HCT116 (cell line): ENCODE measurements at regions not wholly inside any gene's neighbourhood (a gene's known extent, or its start where the extent isn't known, plus 50 kb on each side); places are given as distances from the start of the nearest gene placed in this dataset.

Experiments
- CEBPB ChIP-seq: IDR thresholded peaks from 2 replicates; pipeline ENCODE4 v1.6.1; 2012; ENCODE audit warnings: low read depth
- CTCF ChIP-seq, 3 experiments: fragments of 200-600 bp in 1 of 3; sonication (generic) in 1 of 3; IDR thresholded peaks in 2 of 3; conservative IDR thresholded peaks in 1 of 3; 2 replicates each; pipeline ENCODE4 v1.5.1; 2012 to 2017; ENCODE audit warnings: low read depth in 2 of 3, low read length in 2 of 3, antibody characterized with exemption in 1 of 3, borderline replicate concordance in 1 of 3, control low read depth in 1 of 3, mild to moderate bottlenecking in 1 of 3, mixed read lengths in 1 of 3, mixed run types in 1 of 3, moderate library complexity in 1 of 3; ENCODE audit not compliant: insufficient read depth in 1 of 3
- EGR1 ChIP-seq: IDR thresholded peaks from 2 replicates; pipeline ENCODE4 v1.6.1; 2012; ENCODE audit warnings: low read depth
- EZH2 ChIP-seq: fragments of 200-600 bp; sonication (generic); IDR thresholded peaks from 2 replicates; pipeline ENCODE4 v1.6.1; 2017; ENCODE audit warnings: antibody characterized with exemption, mixed run types
- EZH2phosphoT487 ChIP-seq: fragments of 200-600 bp; IDR thresholded peaks from 2 replicates; pipeline ENCODE4 v1.6.1; 2018; ENCODE audit warnings: antibody characterized with exemption, borderline replicate concordance
- JUND ChIP-seq: IDR thresholded peaks from 2 replicates; pipeline ENCODE4 v1.6.1; 2012
- POLR2A ChIP-seq: IDR thresholded peaks from 2 replicates; pipeline ENCODE4 v1.7.0; 2011; ENCODE audit warnings: borderline replicate concordance; ENCODE audit not compliant: insufficient read depth, insufficient read length; ENCODE audit errors: extremely low read depth
- POLR2AphosphoS5 ChIP-seq: IDR thresholded peaks from 2 replicates; pipeline ENCODE4 v1.6.1; 2011; ENCODE audit warnings: mild to moderate bottlenecking, low read depth, low read length, moderate library complexity
- SRF ChIP-seq: IDR thresholded peaks from 2 replicates; pipeline ENCODE4 v1.6.1; 2012; ENCODE audit warnings: low read depth
- TCF7L2 ChIP-seq: IDR thresholded peaks from 2 replicates; pipeline ENCODE4 v1.7.0; 2011; ENCODE audit warnings: borderline replicate concordance, inconsistent platforms; ENCODE audit not compliant: insufficient read depth, insufficient read length; ENCODE audit errors: extremely low read depth
- ZNF274 ChIP-seq: fragments of 200-500 bp; sonication (Bioruptor generic); IDR thresholded peaks from 2 replicates; pipeline ENCODE4 v1.6.1; 2014; ENCODE audit warnings: mild to moderate bottlenecking, low read depth, low read length, inconsistent platforms

- no peak for TF ChIP-seq JUND
- no peak for TF ChIP-seq EZH2phosphoT487
- no peak for TF ChIP-seq CTCF (IDR thresholded peaks at IDR 0.05 in 2 of 3, conservative IDR thresholded peaks at IDR 0.05 in 1 of 3; ENCODE audit: borderline replicate concordance in 1 of 3, insufficient read depth in 1 of 3, low read depth in 2 of 3, low read length in 2 of 3)
- no peak for TF ChIP-seq EZH2
- no peak for TF ChIP-seq POLR2A
- no peak for TF ChIP-seq TCF7L2
- no peak for TF ChIP-seq CEBPB
- no peak for TF ChIP-seq SRF
- TF ChIP-seq ZNF274 = no peak
- TF ChIP-seq EGR1 = no peak
- TF ChIP-seq POLR2AphosphoS5 = no peak
Measured at GRCh38 chr21:29436650-29437049, 137.9 kb downstream of the BACH1 start.
